K562 (cell line): ENCODE measurements at regions not wholly inside any gene's neighbourhood (a gene's known extent, or its start where the extent isn't known, plus 50 kb on each side); places are given as distances from the start of the nearest gene placed in this dataset.

Experiments
- ATAC-seq: fragments of 200-7000 bp; cut with Tn5 transposase; 3 replicates; pipeline ENCODE4 v1.9.1; 2020; ENCODE audit warnings: moderate library complexity
- BruUV-seq: library from RNA; stranded (reverse); fragments of 400-500 nt; replicated peaks from 2 replicates; lab custom pipeline; 2021; lab: Mats Ljungman, UMichigan
- CTCF ChIA-PET: fragments of 300-600 bp; formaldehyde crosslinking; extraction: SDS; loops from one replicate; lab custom pipeline; 2021; ENCODE audit warnings: low intra/inter-chr PET ratio; lab: Yijun Ruan, JAX
- POLR2A ChIA-PET: fragments of 300-600, 350-650 bp; sonication (Branson Sonifier 250); formaldehyde crosslinking; extraction: SDS; loops from one replicate; lab custom pipeline; 2021; ENCODE audit warnings: antibody characterized with exemption, inconsistent platforms; lab: Yijun Ruan, JAX
- DNase-seq, 4 experiments: peaks; one replicate each; pipeline versions ENCODE4 v3.0.0 to v3.0.0-alpha.2; 2011 to 2018; ENCODE audit warnings: low spot score in 3 of 4, mixed read lengths in 3 of 4; ENCODE audit errors: extremely low read depth in 1 of 4
- FAIRE-seq: peaks from 2 replicates; lab custom pipeline; 2011; peaks lifted over from hg19 to GRCh38; lab: Jason Lieb, UNC
- H2AFZ ChIP-seq: 2 replicates; pipeline ENCODE4 v1.6.0; 2011; ENCODE audit warnings: low read depth, low read length, control low read depth, inconsistent platforms
- H3K27ac ChIP-seq: fragments of 200-600 bp; 3 replicates; pipeline ENCODE4 v1.8.0; 2011; ENCODE audit warnings: low read depth, mild to moderate bottlenecking, control low read depth, inconsistent platforms, low read length, moderate library complexity, mixed read lengths; ENCODE audit errors: extremely low read depth
- H3K27me3 ChIP-seq, 2 experiments: fragments of 300-600 bp in 1 of 2; 2 replicates in 1 of 2; 3 replicates in 1 of 2; pipeline versions ENCODE4 v1.6.0 to v1.8.0; 2011; ENCODE audit warnings: inconsistent platforms in 2 of 2, low read length in 2 of 2, mild to moderate bottlenecking in 1 of 2, mixed read lengths in 1 of 2, moderate library complexity in 1 of 2; ENCODE audit not compliant: control insufficient read depth in 2 of 2, insufficient read depth in 2 of 2
- H3K36me3 ChIP-seq: fragments of 300-600 bp; 3 replicates; pipeline ENCODE4 v1.8.0; 2011; ENCODE audit warnings: mild to moderate bottlenecking, low read length, inconsistent platforms; ENCODE audit not compliant: control insufficient read depth, insufficient read depth
- H3K4me1 ChIP-seq, 2 experiments: fragments of 200-600 bp in 1 of 2; replicated peaks in 1 of 2; 2 replicates in 1 of 2; 3 replicates in 1 of 2; pipeline versions ENCODE4 v1.5.1 to v1.8.0; 2011; ENCODE audit warnings: inconsistent platforms in 2 of 2, low read length in 2 of 2, mild to moderate bottlenecking in 1 of 2, mixed read lengths in 1 of 2, moderate library complexity in 1 of 2; ENCODE audit not compliant: control insufficient read depth in 2 of 2, insufficient read depth in 2 of 2
- H3K4me2 ChIP-seq: 2 replicates; pipeline ENCODE4 v1.6.1; 2011; ENCODE audit warnings: low read length, control low read depth, inconsistent platforms, mixed read lengths; ENCODE audit not compliant: insufficient read depth
- H3K4me3 ChIP-seq: fragments of 200-600 bp; sonication (generic), shearing (Covaris generic); 2 replicates; pipeline ENCODE4 v1.5.1; 2016; ENCODE audit warnings: control low read depth, inconsistent platforms
- H3K79me2 ChIP-seq: fragments of 200-600 bp; 3 replicates; pipeline ENCODE4 v1.8.0; 2011; ENCODE audit warnings: low read length, inconsistent platforms; ENCODE audit not compliant: control insufficient read depth, insufficient read depth
- H3K9ac ChIP-seq, 2 experiments: 2 replicates each; pipeline versions ENCODE4 v1.6.0 to v1.6.1; 2011; ENCODE audit warnings: low read depth in 2 of 2, low read length in 2 of 2, control low read depth in 1 of 2, inconsistent platforms in 1 of 2, mild to moderate bottlenecking in 1 of 2, mixed read lengths in 1 of 2; ENCODE audit not compliant: insufficient read depth in 1 of 2
- H3K9me1 ChIP-seq: one replicate; pipeline ENCODE4 v1.6.0; 2011; ENCODE audit warnings: inconsistent platforms, mild to moderate bottlenecking, low read length, moderate library complexity; ENCODE audit not compliant: control insufficient read depth, insufficient read depth
- H3K9me3 ChIP-seq: replicated peaks from 2 replicates; pipeline ENCODE4 v1.5.1; 2011; ENCODE audit warnings: low read depth, low read length, inconsistent platforms; ENCODE audit not compliant: control insufficient read depth, insufficient read depth
- H4K20me1 ChIP-seq: replicated peaks from 2 replicates; pipeline ENCODE4 v1.6.1; 2011; ENCODE audit warnings: low read length, inconsistent platforms, mixed read lengths; ENCODE audit not compliant: control insufficient read depth, insufficient read depth
- ATF2 ChIP-seq: sonication (generic); formaldehyde crosslinking; IDR thresholded peaks from 2 replicates; pipeline ENCODE4 v1.8.1; 2022; ENCODE audit warnings: missing genetic modification reagents
- ILK ChIP-seq: fragments of 450-650 bp; IDR thresholded peaks from 2 replicates; pipeline ENCODE4 v1.6.1; 2016; ENCODE audit warnings: missing genetic modification characterization, low read depth, mild to moderate bottlenecking, missing compliant biosample characterization, moderate library complexity, borderline replicate concordance
- MAFK ChIP-seq: IDR thresholded peaks from 2 replicates; pipeline ENCODE4 v1.6.1; 2011; ENCODE audit warnings: low read length, improper control_type of control experiment
- MYBL2 ChIP-seq, 2 experiments: fragments of 450-650 bp in 1 of 2; sonication (generic) in 1 of 2; formaldehyde crosslinking in 1 of 2; IDR thresholded peaks; 2 replicates each; pipeline versions ENCODE4 v1.6.1 to v1.8.1; 2017 to 2022; ENCODE audit warnings: borderline replicate concordance in 1 of 2, inconsistent platforms in 1 of 2, low read depth in 1 of 2, mild to moderate bottlenecking in 1 of 2, missing genetic modification reagents in 1 of 2, moderate library complexity in 1 of 2
- PHF21A ChIP-seq: fragments of 450-650 bp; IDR thresholded peaks from 2 replicates; pipeline ENCODE4 v1.6.1; 2017; ENCODE audit warnings: low read depth, borderline replicate concordance
- SREBF1 ChIP-seq: fragments of 150-350 bp; IDR thresholded peaks from 2 replicates; pipeline ENCODE4 v1.6.1; 2014; ENCODE audit warnings: antibody characterized with exemption, low read depth, low read length, borderline replicate concordance
- TEAD1 ChIP-seq, 2 experiments: fragments of 450-650 bp in 1 of 2; sonication (generic) in 1 of 2; formaldehyde crosslinking; IDR thresholded peaks; 2 replicates each; pipeline versions ENCODE4 v1.4.0 to v1.8.0; 2020 to 2022; ENCODE audit warnings: mild to moderate bottlenecking in 2 of 2, missing genetic modification reagents in 1 of 2
- WGBS: fragments of 100-300 bp; shearing (Covaris generic); methylation state at CpG from one replicate; pipeline ENCODE4 v1.1.6; 2016; ENCODE audit warnings: low coverage, mixed read lengths; ENCODE audit not compliant: insufficient coverage; ENCODE audit errors: missing lambda C conversion rate; 5-methylcytosine and 5-hydroxymethylcytosine counted together
- in situ Hi-C: fragments of 300-500 bp; cut with MboI; formaldehyde crosslinking; loops from 4 replicates; pipeline ENCODE4 v1.15.0; 2018; ENCODE audit warnings: inconsistent platforms, mixed read lengths
- intact Hi-C: fragments of 100-400 bp; cut with micrococcal nuclease; formaldehyde crosslinking; loops from 2 replicates; pipeline ENCODE4 v1.14.2; 2022
- TF ChIP-seq, protein P1 (sequence below): sonication (generic); formaldehyde crosslinking; IDR thresholded peaks from 2 replicates; pipeline ENCODE4 v1.8.0; 2022; ENCODE audit warnings: missing genetic modification reagents, mild to moderate bottlenecking, borderline replicate concordance
- TF ChIP-seq, protein P2 (sequence below): fragments of 450-650 bp; IDR thresholded peaks from 2 replicates; pipeline ENCODE4 v1.6.1; 2016; ENCODE audit warnings: low read depth

DNA sequence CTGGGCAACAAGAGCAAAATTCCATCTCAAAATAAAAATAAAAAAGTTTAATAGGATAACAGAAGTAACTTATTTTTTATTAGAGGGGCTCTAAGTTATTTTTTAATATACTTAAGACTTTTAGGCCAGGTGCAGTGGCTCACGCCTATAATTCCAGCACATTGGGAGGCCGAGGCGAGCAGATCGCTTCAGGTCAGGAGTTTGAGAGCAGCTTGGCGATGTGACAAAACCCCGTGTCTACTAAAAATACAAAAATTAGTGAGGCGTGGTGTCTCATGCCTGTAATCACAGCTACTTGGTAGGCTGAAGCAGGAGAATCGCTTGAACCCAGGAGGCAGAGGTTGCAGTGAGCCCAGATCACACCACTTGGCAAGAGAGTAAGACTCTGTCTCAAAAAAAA, 180.5 kb upstream of the NR5A2 start:
- Histone ChIP-seq H3K4me1 (no peaks in the 10 kb centered on the region), H3K27ac (no peak overlapping the region), H3K9me3 (no peaks in the 10 kb centered on the region; the same call in 1 of the 2 replicates), H3K27me3 (no peaks in the 10 kb centered on the region), H3K4me2 (no peak overlapping the region), H3K9ac (no peak overlapping the region), H3K4me3 (no peak overlapping the region), H3K36me3 (no peaks in the 10 kb centered on the region), H4K20me1 (no peaks in the 10 kb centered on the region), H3K9me1 (no peaks in the 10 kb centered on the region), H2AFZ (no peak overlapping the region), H3K79me2 (no peaks in the 10 kb centered on the region)
- intact Hi-C loops: no loop called here
- ChIA-PET CTCF (no interaction called here), POLR2A (no interaction called here)
- DNase-seq (no peak), FAIRE-seq (no peak), ATAC-seq (no peak)
- BruUV-seq: no TSS peak
- 0% methylated on average over 8 of the region's 8 CpGs for WGBS
- in situ Hi-C loops: no loop called here
- TF ChIP-seq ATF2 (CRISPR knock-in tag) (no peak), PHF21A (no peak), ILK (tag) (no peak), MYBL2 (IDR thresholded peaks at IDR 0.05; ENCODE audit: low read depth) (no peak), MYBL2 (CRISPR knock-in tag; IDR thresholded peaks at IDR 0.05; ENCODE audit: borderline replicate concordance) (no peak), TEAD1 (CRISPR knock-in tag; IDR thresholded peaks at IDR 0.05) (no peak), MAFK (no peak), SREBF1 (no peak)
- TF ChIP-seq, protein P1, sequence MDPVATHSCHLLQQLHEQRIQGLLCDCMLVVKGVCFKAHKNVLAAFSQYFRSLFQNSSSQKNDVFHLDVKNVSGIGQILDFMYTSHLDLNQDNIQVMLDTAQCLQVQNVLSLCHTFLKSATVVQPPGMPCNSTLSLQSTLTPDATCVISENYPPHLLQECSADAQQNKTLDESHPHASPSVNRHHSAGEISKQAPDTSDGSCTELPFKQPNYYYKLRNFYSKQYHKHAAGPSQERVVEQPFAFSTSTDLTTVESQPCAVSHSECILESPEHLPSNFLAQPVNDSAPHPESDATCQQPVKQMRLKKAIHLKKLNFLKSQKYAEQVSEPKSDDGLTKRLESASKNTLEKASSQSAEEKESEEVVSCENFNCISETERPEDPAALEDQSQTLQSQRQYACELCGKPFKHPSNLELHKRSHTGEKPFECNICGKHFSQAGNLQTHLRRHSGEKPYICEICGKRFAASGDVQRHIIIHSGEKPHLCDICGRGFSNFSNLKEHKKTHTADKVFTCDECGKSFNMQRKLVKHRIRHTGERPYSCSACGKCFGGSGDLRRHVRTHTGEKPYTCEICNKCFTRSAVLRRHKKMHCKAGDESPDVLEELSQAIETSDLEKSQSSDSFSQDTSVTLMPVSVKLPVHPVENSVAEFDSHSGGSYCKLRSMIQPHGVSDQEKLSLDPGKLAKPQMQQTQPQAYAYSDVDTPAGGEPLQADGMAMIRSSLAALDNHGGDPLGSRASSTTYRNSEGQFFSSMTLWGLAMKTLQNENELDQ (CRISPR knock-in tag): no peak
- TF ChIP-seq, protein P2, sequence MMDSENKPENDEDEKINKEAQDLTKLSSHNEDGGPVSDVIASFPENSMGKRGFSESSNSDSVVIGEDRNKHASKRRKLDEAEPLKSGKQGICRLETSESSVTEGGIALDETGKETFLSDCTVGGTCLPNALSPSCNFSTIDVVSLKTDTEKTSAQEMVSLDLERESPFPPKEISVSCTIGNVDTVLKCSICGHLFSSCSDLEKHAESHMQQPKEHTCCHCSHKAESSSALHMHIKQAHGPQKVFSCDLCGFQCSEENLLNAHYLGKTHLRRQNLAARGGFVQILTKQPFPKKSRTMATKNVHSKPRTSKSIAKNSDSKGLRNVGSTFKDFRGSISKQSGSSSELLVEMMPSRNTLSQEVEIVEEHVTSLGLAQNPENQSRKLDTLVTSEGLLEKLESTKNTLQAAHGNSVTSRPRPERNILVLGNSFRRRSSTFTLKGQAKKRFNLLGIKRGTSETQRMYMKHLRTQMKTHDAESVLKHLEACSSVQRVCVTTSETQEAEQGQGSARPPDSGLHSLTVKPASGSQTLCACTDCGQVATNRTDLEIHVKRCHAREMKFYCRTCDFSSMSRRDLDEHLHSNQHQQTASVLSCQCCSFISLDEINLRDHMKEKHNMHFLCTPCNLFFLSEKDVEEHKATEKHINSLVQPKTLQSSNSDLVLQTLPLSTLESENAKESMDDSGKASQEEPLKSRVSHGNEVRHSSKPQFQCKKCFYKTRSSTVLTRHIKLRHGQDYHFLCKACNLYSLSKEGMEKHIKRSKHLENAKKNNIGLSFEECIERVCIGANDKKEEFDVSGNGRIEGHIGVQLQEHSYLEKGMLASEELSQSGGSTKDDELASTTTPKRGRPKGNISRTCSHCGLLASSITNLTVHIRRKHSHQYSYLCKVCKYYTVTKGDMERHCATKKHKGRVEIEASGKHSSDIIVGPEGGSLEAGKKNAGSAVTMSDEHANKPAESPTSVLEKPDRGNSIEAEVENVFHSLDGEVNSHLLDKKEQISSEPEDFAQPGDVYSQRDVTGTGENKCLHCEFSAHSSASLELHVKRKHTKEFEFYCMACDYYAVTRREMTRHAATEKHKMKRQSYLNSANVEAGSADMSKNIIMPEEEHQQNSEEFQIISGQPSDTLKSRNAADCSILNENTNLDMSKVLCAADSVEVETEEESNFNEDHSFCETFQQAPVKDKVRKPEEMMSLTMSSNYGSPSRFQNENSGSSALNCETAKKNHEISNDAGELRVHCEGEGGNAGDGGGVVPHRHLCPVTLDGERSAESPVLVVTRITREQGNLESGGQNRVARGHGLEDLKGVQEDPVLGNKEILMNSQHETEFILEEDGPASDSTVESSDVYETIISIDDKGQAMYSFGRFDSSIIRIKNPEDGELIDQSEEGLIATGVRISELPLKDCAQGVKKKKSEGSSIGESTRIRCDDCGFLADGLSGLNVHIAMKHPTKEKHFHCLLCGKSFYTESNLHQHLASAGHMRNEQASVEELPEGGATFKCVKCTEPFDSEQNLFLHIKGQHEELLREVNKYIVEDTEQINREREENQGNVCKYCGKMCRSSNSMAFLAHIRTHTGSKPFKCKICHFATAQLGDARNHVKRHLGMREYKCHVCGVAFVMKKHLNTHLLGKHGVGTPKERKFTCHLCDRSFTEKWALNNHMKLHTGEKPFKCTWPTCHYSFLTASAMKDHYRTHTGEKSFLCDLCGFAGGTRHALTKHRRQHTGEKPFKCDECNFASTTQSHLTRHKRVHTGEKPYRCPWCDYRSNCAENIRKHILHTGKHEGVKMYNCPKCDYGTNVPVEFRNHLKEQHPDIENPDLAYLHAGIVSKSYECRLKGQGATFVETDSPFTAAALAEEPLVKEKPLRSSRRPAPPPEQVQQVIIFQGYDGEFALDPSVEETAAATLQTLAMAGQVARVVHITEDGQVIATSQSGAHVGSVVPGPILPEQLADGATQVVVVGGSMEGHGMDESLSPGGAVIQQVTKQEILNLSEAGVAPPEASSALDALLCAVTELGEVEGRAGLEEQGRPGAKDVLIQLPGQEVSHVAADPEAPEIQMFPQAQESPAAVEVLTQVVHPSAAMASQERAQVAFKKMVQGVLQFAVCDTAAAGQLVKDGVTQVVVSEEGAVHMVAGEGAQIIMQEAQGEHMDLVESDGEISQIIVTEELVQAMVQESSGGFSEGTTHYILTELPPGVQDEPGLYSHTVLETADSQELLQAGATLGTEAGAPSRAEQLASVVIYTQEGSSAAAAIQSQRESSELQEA: no peak
